ENCODE measurements at regions not wholly inside any gene's neighbourhood (a gene's known extent, or its start where the extent isn't known, plus 50 kb on each side); places are given as distances from the start of the nearest gene placed in this dataset.
"Not testable (repeated sequence)": the region's sequence is repeated elsewhere in the genome, so short reads cannot be mapped to it uniquely, and the experiment has no call there.

DNA sequence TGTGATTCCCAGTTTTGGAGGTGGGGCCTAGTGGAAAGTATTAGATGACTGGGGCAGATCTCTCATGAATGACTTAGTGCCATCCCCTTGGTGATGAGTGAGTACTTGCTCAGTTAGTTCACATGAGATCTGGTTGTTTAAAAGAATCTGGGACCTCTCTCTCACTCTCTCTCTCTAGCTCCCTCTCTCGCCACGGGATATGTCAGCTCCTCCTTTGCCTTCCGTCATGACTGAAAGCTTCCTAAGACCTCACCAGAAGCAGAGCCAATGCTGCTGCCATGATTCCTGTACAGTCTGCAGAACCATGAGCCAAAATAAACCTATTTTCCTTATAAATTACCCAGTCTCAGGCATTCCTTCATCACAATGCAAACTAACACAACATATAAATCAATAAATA, 176.7 kb downstream of the PRELID2 start:
- no peak for TF ChIP-seq EZH2 (IDR thresholded peaks at IDR 0.05; ENCODE audit: borderline replicate concordance, low read depth, low read length, poor library complexity, severe bottlenecking)
- TF ChIP-seq, protein P1, sequence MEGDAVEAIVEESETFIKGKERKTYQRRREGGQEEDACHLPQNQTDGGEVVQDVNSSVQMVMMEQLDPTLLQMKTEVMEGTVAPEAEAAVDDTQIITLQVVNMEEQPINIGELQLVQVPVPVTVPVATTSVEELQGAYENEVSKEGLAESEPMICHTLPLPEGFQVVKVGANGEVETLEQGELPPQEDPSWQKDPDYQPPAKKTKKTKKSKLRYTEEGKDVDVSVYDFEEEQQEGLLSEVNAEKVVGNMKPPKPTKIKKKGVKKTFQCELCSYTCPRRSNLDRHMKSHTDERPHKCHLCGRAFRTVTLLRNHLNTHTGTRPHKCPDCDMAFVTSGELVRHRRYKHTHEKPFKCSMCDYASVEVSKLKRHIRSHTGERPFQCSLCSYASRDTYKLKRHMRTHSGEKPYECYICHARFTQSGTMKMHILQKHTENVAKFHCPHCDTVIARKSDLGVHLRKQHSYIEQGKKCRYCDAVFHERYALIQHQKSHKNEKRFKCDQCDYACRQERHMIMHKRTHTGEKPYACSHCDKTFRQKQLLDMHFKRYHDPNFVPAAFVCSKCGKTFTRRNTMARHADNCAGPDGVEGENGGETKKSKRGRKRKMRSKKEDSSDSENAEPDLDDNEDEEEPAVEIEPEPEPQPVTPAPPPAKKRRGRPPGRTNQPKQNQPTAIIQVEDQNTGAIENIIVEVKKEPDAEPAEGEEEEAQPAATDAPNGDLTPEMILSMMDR (conservative IDR thresholded peaks at IDR 0.05; ENCODE audit: low read depth, low read length), result no peak
- BruUV-seq (replicated peaks), result no TSS peak
- Histone ChIP-seq H3K9me3 (ENCODE audit: low read depth, low read length, poor library complexity, severe bottlenecking) (no peaks in the 10 kb centered on the region), H3K27ac (ENCODE audit: low read depth, low read length, poor library complexity, severe bottlenecking) (no peak overlapping the region), H3K4me1 (ENCODE audit: insufficient read depth, low read length, poor library complexity, severe bottlenecking) (peaks cover 19% of the 10 kb centered on the region), H3K27me3 (replicated peaks; ENCODE audit: insufficient read depth, low read depth, low read length, poor library complexity) (no peaks in the 10 kb centered on the region), H3K36me3 (ENCODE audit: insufficient read depth, low read length, poor library complexity, severe bottlenecking) (no peaks in the 10 kb centered on the region), H3K4me3 (ENCODE audit: low read depth, low read length, poor library complexity, severe bottlenecking) (no peak overlapping the region)
- intact Hi-C loops (cut with micrococcal nuclease; ENCODE audit: unreplicated experiment), result no loop called here
- DNase-seq (ENCODE audit: low spot score), result no peak
- ChIA-PET CTCF (no interaction called here), POLR2A (ENCODE audit: low non-redundant PET) (no interaction called here)

DNA sequence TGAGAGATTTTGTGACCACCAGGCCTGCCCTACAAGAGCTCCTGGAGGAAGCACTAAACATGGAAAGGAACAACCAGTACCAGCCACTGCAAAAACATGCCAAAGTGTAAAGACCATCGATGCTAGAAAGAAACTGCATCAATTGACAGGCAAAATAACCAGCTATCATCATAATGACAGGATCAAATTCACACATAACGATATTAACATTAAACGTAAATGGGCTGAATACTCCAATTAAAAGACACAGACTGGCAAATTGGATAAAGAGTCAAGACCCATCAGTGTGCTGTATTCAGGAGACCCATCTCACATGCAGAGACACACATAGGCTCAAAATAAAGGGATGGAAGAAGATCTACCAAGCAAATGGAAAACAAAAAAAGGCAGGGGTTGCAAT, 182.4 kb downstream of the PRELID2 start:
- POLR2A ChIA-PET (ENCODE audit: low non-redundant PET); H3K36me3 ChIP-seq (ENCODE audit: insufficient read depth, low read length, poor library complexity, severe bottlenecking); H3K27ac ChIP-seq (ENCODE audit: low read depth, low read length, poor library complexity, severe bottlenecking); H3K4me1 ChIP-seq (ENCODE audit: insufficient read depth, low read length, poor library complexity, severe bottlenecking); H3K4me3 ChIP-seq (ENCODE audit: low read depth, low read length, poor library complexity, severe bottlenecking); BruUV-seq (replicated peaks); DNase-seq (ENCODE audit: low spot score); H3K9me3 ChIP-seq (ENCODE audit: low read depth, low read length, poor library complexity, severe bottlenecking); H3K27me3 ChIP-seq (replicated peaks; ENCODE audit: insufficient read depth, low read depth, low read length, poor library complexity); intact Hi-C loops (cut with micrococcal nuclease; ENCODE audit: unreplicated experiment); CTCF ChIA-PET: not testable (repeated sequence)

DNA sequence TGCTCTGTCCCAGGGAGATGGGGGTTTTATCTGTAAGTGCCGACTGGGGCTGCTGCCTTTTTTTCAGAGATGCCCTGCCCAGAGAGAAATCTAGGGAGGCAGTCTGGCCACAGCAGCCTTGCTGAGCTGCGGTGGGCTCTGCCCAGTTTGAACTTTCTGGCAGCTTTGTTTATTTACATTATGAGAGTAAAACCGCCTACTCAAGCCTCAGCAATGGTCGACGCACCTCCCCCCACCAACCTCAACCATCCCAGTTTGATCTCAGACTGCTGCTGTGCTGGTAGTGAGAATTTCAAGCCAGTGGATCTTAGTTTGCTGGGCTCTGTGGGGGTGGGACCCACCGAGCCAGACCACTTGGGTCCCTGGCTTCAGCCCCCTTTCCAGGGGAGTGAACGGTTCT, 188.0 kb downstream of the PRELID2 start:
- intact Hi-C loops (cut with micrococcal nuclease; ENCODE audit: unreplicated experiment); H3K36me3 ChIP-seq (ENCODE audit: insufficient read depth, low read length, poor library complexity, severe bottlenecking); BruUV-seq (replicated peaks); H3K27ac ChIP-seq (ENCODE audit: low read depth, low read length, poor library complexity, severe bottlenecking); CTCF ChIA-PET; DNase-seq (ENCODE audit: low spot score); POLR2A ChIA-PET (ENCODE audit: low non-redundant PET); H3K4me3 ChIP-seq (ENCODE audit: low read depth, low read length, poor library complexity, severe bottlenecking); H3K27me3 ChIP-seq (replicated peaks; ENCODE audit: insufficient read depth, low read depth, low read length, poor library complexity); H3K9me3 ChIP-seq (ENCODE audit: low read depth, low read length, poor library complexity, severe bottlenecking); H3K4me1 ChIP-seq (ENCODE audit: insufficient read depth, low read length, poor library complexity, severe bottlenecking): not testable (repeated sequence)

DNA sequence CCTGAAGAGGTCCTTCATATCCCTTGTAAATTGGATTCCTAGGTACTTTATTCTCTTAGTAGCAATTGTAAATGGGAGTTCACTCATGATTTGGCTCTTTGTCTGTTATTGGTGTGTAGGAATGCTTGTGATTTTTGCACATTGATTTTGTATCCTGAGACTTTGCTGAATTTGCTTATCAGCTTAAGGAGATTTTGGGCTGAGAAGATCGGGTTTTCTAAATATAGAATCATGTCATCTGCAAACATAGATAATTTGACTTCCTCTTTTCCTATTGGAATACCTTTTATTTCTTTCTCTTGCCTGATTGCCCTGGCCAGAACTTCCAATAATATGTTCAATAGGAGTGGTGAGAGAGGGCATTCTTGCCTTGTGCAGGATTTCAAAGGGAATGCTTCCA, 191.9 kb downstream of the PRELID2 start:
- H3K27me3 ChIP-seq (replicated peaks; ENCODE audit: insufficient read depth, low read depth, low read length, poor library complexity); intact Hi-C loops (cut with micrococcal nuclease; ENCODE audit: unreplicated experiment); H3K4me1 ChIP-seq (ENCODE audit: insufficient read depth, low read length, poor library complexity, severe bottlenecking); BruUV-seq (replicated peaks); CTCF ChIA-PET; DNase-seq (ENCODE audit: low spot score); H3K27ac ChIP-seq (ENCODE audit: low read depth, low read length, poor library complexity, severe bottlenecking); H3K4me3 ChIP-seq (ENCODE audit: low read depth, low read length, poor library complexity, severe bottlenecking); H3K9me3 ChIP-seq (ENCODE audit: low read depth, low read length, poor library complexity, severe bottlenecking); H3K36me3 ChIP-seq (ENCODE audit: insufficient read depth, low read length, poor library complexity, severe bottlenecking); POLR2A ChIA-PET (ENCODE audit: low non-redundant PET): not testable (repeated sequence)

DNA sequence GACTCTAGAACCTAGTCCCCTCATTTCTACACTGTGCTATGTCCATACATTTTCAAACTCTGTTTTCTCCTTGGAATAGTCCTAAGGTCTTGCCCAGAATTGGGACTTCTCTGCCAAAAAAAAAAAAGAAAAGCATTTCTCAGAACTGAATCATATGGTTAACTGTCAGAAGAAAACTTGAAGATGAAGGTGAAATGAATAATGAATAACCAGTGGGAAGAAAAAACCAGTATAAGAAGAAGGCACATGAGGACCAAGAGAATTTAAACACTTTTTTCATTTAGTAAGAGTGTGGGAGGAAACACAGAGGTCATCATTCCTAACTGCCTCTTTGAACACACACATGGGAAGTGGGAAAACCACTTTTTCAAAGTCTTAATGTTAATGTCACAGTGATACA, 197.7 kb downstream of the PRELID2 start:
- TF ChIP-seq EZH2 (IDR thresholded peaks at IDR 0.05; ENCODE audit: borderline replicate concordance, low read depth, low read length, poor library complexity, severe bottlenecking), result no peak
- TF ChIP-seq, protein P1 (conservative IDR thresholded peaks at IDR 0.05; ENCODE audit: low read depth, low read length), result no peak
- CTCF ChIA-PET, result no interaction called here
- no peaks in the 10 kb centered on the region for H3K27me3 ChIP-seq (replicated peaks; ENCODE audit: insufficient read depth, low read depth, low read length, poor library complexity)
- no peaks in the 10 kb centered on the region for H3K9me3 ChIP-seq (ENCODE audit: low read depth, low read length, poor library complexity, severe bottlenecking)
- H3K4me3 ChIP-seq (ENCODE audit: low read depth, low read length, poor library complexity, severe bottlenecking), result no peak overlapping the region
- POLR2A ChIA-PET (ENCODE audit: low non-redundant PET), result no interaction called here
- H3K27ac ChIP-seq (ENCODE audit: low read depth, low read length, poor library complexity, severe bottlenecking), result no peak overlapping the region
- BruUV-seq (replicated peaks), result no TSS peak
- intact Hi-C loops (cut with micrococcal nuclease; ENCODE audit: unreplicated experiment), result no loop called here
- no peaks in the 10 kb centered on the region for H3K36me3 ChIP-seq (ENCODE audit: insufficient read depth, low read length, poor library complexity, severe bottlenecking)
- DNase-seq (ENCODE audit: low spot score), result no peak
- no peaks in the 10 kb centered on the region for H3K4me1 ChIP-seq (ENCODE audit: insufficient read depth, low read length, poor library complexity, severe bottlenecking)

Measured in A673 (cell line).